Hematopoietic multipotent progenitor cell treated with erythropoietin and hydrocortisone succinate and interleukin-3 and kit ligand, for 6 days (in vitro differentiated cells): ENCODE measurements at regions not wholly inside any gene's neighbourhood (a gene's known extent, or its start where the extent isn't known, plus 50 kb on each side); places are given as distances from the start of the nearest gene placed in this dataset.
"Not testable (repeated sequence)": the region's sequence is repeated elsewhere in the genome, so short reads cannot be mapped to it uniquely, and the experiment has no call there.

Experiments
- DNase-seq: peaks from one replicate; pipeline ENCODE4 v3.0.0-alpha.2; 2015

- DNase-seq: no peak
Measured at GRCh38 chr1:186255266-186255665, 119.8 kb downstream of the TPR start.

- no peak for DNase-seq
Measured at GRCh38 chr1:186250529-186250928, 124.5 kb downstream of the TPR start.

GRCh38 chr1:186248608-186249007 lies 126.4 kb downstream of the TPR start:
- not testable (repeated sequence) for DNase-seq

- DNase-seq: peak; percentile 21
Measured at GRCh38 chr1:186244825-186245224, 130.2 kb downstream of the TPR start.
